HUES64 (cell line): ENCODE measurements at regions not wholly inside any gene's neighbourhood (a gene's known extent, or its start where the extent isn't known, plus 50 kb on each side); places are given as distances from the start of the nearest gene placed in this dataset.

Experiments
- H3K27ac ChIP-seq: 2 replicates; pipeline ENCODE4 v1.7.0; 2013; ENCODE audit warnings: low read depth, low read length, inconsistent platforms
- H3K27me3 ChIP-seq: 2 replicates; pipeline ENCODE4 v1.6.1; 2013; ENCODE audit warnings: mild to moderate bottlenecking, low read length; ENCODE audit not compliant: insufficient read depth
- H3K36me3 ChIP-seq: 2 replicates; pipeline ENCODE4 v1.6.1; 2013; ENCODE audit warnings: mild to moderate bottlenecking, low read length; ENCODE audit not compliant: insufficient read depth
- H3K4me1 ChIP-seq: 2 replicates; pipeline ENCODE4 v1.6.1; 2013; ENCODE audit warnings: mild to moderate bottlenecking, low read length, moderate library complexity; ENCODE audit not compliant: insufficient read depth
- H3K4me3 ChIP-seq: 2 replicates; pipeline ENCODE4 v1.5.1; 2013; ENCODE audit warnings: mild to moderate bottlenecking, low read length, moderate library complexity
- H3K9ac ChIP-seq: 2 replicates; pipeline ENCODE4 v1.6.1; 2013; ENCODE audit warnings: mild to moderate bottlenecking, low read depth, low read length
- H3K9me3 ChIP-seq: 2 replicates; pipeline ENCODE4 v1.6.1; 2013; ENCODE audit warnings: low read depth, low read length; ENCODE audit not compliant: insufficient read depth
- WGBS: fragments of 150-250, 120-280 bp; methylation state at CpG from one replicate; pipeline ENCODE4 v1.1.7; 2013; ENCODE audit warnings: missing lambda C conversion rate; 5-methylcytosine and 5-hydroxymethylcytosine counted together

DNA sequence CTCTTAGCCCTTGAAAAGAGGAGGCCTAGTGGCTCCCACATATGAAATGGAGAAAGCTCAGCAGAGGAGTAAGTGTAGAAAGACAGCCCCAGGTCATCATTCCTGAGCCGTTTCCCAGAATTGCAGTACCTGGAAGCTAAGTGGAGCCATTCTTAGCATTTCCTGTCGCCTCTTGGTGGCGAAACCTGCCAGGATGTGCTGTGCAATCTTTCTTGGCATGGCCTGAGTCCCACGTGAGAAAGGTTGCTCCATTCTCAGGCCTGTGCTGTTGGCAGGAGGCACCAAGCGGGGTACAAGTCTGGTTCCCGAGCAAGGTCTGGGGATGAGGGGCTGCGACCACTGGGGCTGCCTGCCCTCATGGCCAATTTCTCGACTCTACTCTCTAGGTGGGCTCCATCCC, 207.2 kb upstream of the TPM1 start:
- Histone ChIP-seq H3K4me1 (no peaks in the 10 kb centered on the region), H3K27me3 (no peaks in the 10 kb centered on the region), H3K9ac (no peak overlapping the region), H3K9me3 (no peaks in the 10 kb centered on the region), H3K36me3 (peaks cover 12% of the 10 kb centered on the region), H3K27ac (no peak overlapping the region), H3K4me3 (no peak overlapping the region)
- WGBS: 92% methylated on average over 8 of the region's 8 CpGs

DNA sequence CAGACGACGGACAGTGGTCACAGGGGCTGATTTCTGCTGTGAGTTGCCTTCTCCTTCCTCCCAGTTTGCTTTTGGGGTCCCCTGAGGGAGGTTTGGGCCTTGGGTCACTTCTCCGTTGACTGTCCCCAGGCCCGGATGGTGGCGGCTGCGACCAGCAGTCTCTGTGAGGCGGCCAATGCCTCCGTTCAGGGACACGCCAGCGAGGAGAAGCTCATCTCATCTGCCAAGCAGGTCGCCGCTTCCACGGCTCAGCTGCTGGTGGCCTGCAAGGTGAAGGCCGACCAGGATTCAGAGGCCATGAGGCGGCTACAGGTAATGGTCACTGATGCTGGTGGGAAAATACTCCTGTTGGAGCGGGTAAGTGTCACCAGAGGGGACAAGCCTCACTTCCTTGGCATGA, 206.8 kb upstream of the TPM1 start:
- 96% methylated on average over 16 of the region's 16 CpGs for WGBS
- Histone ChIP-seq H3K4me1 (no peaks in the 10 kb centered on the region), H3K27ac (no peak overlapping the region), H3K36me3 (peaks cover 12% of the 10 kb centered on the region), H3K9ac (no peak overlapping the region), H3K4me3 (no peak overlapping the region), H3K27me3 (no peaks in the 10 kb centered on the region), H3K9me3 (no peaks in the 10 kb centered on the region)

DNA sequence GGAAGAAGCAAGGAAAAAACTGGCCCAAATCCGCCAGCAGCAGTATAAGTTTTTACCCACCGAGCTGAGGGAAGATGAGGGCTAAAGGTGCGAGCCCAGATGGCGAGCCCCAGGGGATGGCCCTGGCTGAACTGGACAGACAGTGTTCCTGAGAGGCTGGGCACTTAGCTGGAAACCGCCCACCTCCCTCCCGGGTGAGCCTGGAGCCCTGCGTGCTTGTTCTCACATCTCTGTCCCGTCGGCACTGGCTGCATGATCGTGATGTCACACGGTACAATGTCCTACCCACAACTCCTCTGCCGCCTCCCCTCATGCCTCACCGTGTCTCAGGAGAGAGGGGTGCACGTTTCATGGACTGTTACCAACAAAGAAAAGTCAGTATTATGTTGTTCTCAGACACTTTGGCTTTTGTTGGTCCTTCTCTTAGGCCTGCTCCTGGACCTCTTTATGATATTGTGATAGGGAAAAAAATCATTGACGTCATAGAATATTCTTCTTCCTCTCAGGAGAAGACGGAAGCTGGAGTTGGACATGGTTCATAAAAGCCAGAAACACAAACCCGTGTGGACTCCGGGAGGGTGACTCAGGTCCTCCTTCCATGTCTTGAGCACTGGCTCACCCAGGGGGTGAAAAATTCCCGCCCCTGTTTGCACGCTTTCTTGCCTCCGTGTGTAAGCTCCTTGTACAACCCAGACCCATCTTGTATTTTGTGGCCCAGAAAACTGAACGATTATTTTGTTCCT, 201.8 kb upstream of the TPM1 start:
- Histone ChIP-seq H3K27ac (no peak overlapping the region), H3K4me1 (peaks cover 3% of the 10 kb centered on the region; the same call in 1 of the 2 replicates), H3K36me3 (no peaks in the 10 kb centered on the region)

DNA sequence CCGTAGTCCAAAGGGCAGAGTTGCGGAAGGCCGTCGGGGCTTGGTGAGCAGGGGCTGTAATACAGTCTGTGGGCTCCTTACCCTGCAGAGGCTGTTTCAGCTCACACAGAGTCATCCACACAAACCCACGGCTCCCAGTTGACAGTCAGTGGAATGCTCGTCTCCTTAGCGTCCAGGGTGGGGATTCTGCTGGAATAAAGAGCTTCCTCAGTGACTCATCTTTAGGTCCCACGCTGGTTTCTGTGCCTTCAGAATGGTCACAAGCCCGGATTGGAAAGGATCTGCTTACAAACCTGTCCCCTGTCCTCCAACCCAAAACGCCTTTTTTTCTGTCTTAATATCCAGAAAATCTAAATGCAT, 201.3 kb upstream of the TPM1 start:
- H3K27me3 ChIP-seq: no peaks in the 10 kb centered on the region
- no peak overlapping the region for H3K9ac ChIP-seq
- H3K9me3 ChIP-seq: no peaks in the 10 kb centered on the region
- 86% methylated on average over 10 of the region's 10 CpGs for WGBS
- no peaks in the 10 kb centered on the region for H3K36me3 ChIP-seq
- H3K4me1 ChIP-seq: peaks cover 3% of the 10 kb centered on the region; the same call in 1 of the 2 replicates
- no peak overlapping the region for H3K4me3 ChIP-seq
- H3K27ac ChIP-seq: no peak overlapping the region

More for the DNA sequence above, 201.8 kb upstream of the TPM1 start:
- Histone ChIP-seq H3K9ac (no peak overlapping the region), H3K9me3 (no peaks in the 10 kb centered on the region), H3K4me3 (no peak overlapping the region), H3K27me3 (no peaks in the 10 kb centered on the region)
- 94% methylated on average over 22 of the region's 22 CpGs for WGBS

DNA sequence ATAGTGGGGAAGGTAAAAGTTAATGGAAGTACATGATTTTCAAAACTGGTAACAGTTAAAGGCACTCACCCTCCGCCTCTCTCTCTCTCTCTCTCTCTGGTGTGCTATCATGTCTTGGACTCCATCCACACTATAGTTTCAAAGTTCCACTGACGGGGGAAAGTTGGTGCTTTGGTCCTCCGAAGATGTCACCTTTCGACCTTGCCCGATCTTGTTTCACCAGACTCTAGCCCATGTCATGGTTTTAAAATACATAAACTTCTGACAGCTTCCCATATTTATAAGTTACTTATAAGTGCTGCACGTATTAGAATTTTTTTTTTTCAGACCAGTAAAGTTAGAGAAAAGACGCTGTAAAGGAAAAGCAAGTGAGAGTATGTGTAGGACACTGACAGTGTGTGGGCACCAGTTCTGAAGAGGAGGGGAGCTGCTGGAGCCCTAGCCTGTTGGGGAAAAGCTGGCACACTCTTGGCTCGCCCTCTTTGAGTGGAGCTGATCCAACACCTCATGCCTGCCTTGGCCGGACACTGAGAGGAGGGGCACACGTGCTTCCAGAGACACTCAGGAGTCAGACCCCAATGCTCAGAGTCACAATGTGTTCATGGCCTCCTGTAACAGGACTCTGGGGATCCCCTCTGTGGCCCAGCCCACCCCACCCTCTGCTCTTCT, 200.5 kb upstream of the TPM1 start:
- Histone ChIP-seq H3K4me3 (no peak overlapping the region), H3K27me3 (no peaks in the 10 kb centered on the region), H3K9ac (no peak overlapping the region), H3K9me3 (no peaks in the 10 kb centered on the region), H3K36me3 (no peaks in the 10 kb centered on the region), H3K27ac (no peak overlapping the region), H3K4me1 (peaks cover 3% of the 10 kb centered on the region; the same call in 1 of the 2 replicates)
- 91% methylated on average over 10 of the region's 10 CpGs for WGBS

DNA sequence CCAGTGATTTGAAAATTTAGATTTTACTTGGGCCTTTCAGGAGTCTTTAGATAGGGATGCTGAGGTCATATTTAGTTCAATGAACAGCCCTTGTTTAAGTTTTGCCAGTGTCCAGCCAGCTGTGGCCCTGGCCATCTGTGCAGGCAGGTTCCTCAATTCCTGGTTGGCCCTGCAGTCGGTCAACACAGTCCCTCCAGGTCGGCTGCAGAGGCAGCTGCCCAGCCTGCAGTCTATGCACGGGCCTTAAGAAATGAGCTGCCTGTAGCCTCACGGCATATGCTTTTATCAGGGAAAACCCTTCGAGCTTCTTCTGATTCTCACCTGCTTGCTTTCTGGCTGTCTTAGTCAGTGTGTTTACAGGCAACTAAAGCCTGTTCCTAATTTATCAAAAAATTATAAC, 199.2 kb upstream of the TPM1 start:
- Histone ChIP-seq H3K9ac (no peak overlapping the region), H3K36me3 (no peaks in the 10 kb centered on the region), H3K4me3 (no peak overlapping the region), H3K27me3 (no peaks in the 10 kb centered on the region), H3K4me1 (peaks cover 6% of the 10 kb centered on the region), H3K9me3 (no peaks in the 10 kb centered on the region), H3K27ac (no peak overlapping the region)
- WGBS: 95% methylated on average over 5 of the region's 5 CpGs

DNA sequence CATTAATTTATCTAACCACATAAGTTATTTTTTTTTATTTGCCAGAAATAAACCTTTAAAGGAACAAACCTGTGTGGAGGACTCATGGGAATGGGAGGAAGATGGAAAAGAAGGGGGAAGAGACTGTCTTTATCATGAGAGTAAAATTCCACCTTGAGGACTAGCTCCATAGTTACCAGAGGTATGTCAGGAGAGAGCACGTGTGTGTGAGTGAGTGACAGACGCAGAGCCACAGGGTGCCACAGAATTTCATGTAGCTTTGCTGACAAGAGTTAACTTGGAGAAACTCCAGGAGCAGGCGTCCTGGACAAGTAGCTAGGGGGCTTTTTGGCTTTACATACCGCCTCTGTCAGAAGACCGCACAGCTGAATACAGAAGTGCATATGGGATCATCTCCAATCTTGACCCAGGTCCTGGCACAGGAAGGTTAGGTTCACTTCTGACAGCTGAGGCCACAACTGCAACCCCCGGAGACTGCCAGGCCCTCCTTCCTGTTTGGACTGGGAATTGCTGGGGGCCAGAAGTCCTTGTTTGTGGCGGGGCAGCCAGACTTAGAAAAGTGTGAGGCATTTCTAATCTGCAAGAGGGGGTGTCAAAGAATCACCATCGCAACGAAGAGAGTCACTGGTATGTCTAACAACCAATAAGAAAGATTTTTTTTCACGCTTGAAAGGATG, 197.8 kb upstream of the TPM1 start:
- WGBS: 92% methylated on average over 10 of the region's 10 CpGs
- Histone ChIP-seq H3K36me3 (no peaks in the 10 kb centered on the region), H3K27me3 (no peaks in the 10 kb centered on the region), H3K4me1 (peaks cover 18% of the 10 kb centered on the region), H3K9me3 (no peaks in the 10 kb centered on the region), H3K27ac (no peak overlapping the region), H3K9ac (no peak overlapping the region), H3K4me3 (no peak overlapping the region)

DNA sequence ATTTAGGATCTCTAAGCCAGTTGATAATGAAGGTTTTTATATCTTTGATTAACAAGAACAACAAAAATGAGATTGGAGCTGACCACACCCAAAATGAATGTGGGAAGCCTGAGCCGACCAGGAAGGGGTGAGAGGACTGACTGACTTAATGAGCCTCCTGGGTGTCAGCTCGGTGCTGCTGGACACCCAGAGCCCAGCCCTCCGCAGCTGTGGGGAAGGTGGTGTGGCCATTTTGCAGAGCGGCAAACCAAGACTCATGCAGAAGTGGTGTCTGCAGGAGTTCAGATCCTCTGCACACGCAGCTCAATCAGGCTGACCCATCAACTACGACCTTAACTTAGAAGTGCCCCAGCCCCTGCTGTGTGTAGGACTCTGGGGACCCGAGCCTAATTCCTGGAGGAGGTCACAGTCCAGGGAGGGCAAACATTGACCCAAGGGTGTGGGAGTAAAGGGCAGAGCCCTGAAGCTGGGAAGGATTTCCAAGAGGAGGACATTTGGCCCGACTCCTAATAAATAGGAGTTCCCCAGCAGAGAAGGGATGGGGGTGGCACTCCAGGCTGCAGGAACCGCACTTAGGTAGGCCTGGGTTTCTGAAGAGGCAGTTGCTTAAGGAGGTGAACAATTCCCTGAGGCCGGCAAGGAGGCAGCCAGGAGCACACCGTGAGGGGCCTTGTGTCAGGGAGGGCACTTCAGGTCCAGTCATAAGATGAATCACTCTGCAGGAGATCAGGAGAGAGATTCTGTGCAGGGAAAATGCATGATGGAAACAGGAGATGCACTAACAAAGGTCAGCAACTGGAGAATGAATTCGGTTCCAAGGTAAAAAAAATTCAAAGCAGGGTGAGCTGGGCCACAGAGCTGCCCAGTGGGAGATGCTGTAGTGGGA, 197.1 kb upstream of the TPM1 start:
- no peaks in the 10 kb centered on the region for H3K36me3 ChIP-seq
- WGBS: 79% methylated on average over 12 of the region's 12 CpGs
- no peaks in the 10 kb centered on the region for H3K27me3 ChIP-seq
- H3K9ac ChIP-seq: no peak overlapping the region
- H3K27ac ChIP-seq: no peak overlapping the region
- H3K4me1 ChIP-seq: peaks cover 26% of the 10 kb centered on the region
- H3K9me3 ChIP-seq: no peaks in the 10 kb centered on the region
- H3K4me3 ChIP-seq: no peak overlapping the region

DNA sequence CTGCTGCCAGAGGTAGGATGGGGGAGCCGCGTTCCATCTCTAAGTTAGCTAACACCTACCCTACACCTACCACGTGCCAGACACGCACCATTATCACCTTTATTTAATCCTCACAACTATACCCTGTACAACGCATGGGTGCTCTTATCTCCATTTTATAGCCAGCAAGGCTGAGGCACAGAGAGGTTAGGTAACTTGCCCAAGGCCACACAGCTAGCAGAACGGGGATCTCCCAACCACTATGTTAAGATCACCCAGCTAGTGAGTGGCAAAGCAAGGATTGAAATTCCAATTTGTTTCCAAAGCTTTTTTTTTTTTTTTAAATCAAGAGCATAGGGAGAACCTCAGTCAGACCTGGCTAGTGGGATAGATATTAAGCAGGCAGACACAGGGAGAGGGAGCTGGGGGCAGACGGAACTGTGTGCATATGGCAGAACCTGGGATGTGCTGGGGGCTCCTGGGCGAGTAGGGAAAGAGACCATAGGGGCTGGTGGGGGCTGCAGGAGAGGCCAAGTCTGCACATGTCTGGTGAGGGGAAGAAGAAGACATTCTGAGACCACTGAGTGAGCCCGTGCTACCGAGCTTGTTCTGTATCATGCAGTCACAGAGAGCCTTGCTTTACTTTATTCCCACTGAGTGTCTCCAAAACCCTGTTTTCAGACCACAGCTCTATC, 196.3 kb upstream of the TPM1 start:
- 83% methylated on average over 10 of the region's 10 CpGs for WGBS
- H3K9ac ChIP-seq: no peak overlapping the region

DNA sequence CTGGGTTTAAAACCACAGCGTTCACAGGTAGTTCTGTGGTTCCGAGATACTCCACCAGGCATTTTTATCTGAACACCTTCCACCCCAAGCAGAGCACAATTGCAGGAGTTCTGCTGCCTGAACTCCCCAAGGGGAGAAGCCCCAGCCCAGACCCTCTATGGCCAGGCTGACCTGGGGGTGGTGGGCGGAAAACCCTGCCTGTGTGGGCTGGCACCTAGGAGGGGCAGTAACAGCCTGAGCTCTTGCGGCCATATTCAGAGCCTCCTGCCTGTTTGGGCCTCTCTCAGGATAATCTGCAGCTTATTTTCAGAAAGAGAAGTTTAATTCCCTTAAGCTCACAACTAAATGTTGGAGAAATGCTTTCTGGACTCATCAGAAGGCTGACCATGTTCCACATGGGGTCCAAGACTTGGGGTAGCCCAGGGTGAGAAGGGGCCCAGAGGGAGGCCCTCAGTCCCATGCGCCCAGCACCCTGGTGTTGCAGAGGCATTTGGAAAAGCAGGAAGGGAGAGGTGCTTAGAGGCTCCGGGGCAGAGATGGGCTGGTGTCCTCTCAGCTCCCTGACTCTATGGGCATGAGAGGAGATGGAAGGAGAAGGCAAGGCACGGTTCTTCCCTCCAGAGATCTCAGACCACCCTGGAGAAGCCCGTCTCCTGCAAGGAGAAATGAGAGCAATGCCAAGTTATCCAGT, 195.6 kb upstream of the TPM1 start:
- no peaks in the 10 kb centered on the region for H3K36me3 ChIP-seq
- H3K4me1 ChIP-seq: peaks cover 33% of the 10 kb centered on the region
- H3K9ac ChIP-seq: no peak overlapping the region
- no peaks in the 10 kb centered on the region for H3K27me3 ChIP-seq
- WGBS: 94% methylated on average over 8 of the region's 8 CpGs
- no peaks in the 10 kb centered on the region for H3K9me3 ChIP-seq
- H3K27ac ChIP-seq: no peak overlapping the region
- no peak overlapping the region for H3K4me3 ChIP-seq

More for the DNA sequence above, 196.3 kb upstream of the TPM1 start:
- Histone ChIP-seq H3K9me3 (no peaks in the 10 kb centered on the region), H3K27ac (no peak overlapping the region), H3K4me1 (peaks cover 33% of the 10 kb centered on the region), H3K27me3 (no peaks in the 10 kb centered on the region), H3K4me3 (no peak overlapping the region), H3K36me3 (no peaks in the 10 kb centered on the region)
